Fibroblast of lung (primary cell): ENCODE measurements at regions not wholly inside any gene's neighbourhood (a gene's known extent, or its start where the extent isn't known, plus 50 kb on each side); places are given as distances from the start of the nearest gene placed in this dataset.

Experiments
- DNase-seq, 2 donors: peaks; one replicate each; pipeline versions ENCODE4 v3.0.0 to v3.0.0-alpha.2; 2010; ENCODE audit warnings: low read depth in 2 of 2
- H2AFZ ChIP-seq: 2 replicates; pipeline ENCODE4 v1.5.1; 2012; ENCODE audit warnings: low read length, control low read depth, inconsistent platforms
- H3K27ac ChIP-seq: 2 replicates; pipeline ENCODE4 v1.5.1; 2011; ENCODE audit warnings: low read length, control low read depth; ENCODE audit not compliant: insufficient read depth
- H3K27me3 ChIP-seq: 2 replicates; pipeline ENCODE4 v1.5.1; 2011; ENCODE audit warnings: mild to moderate bottlenecking, low read length; ENCODE audit not compliant: control insufficient read depth, insufficient read depth
- H3K36me3 ChIP-seq: 2 replicates; pipeline ENCODE4 v1.5.1; 2011; ENCODE audit warnings: low read length; ENCODE audit not compliant: control insufficient read depth, insufficient read depth
- H3K4me1 ChIP-seq: 2 replicates; pipeline ENCODE4 v1.5.1; 2011; ENCODE audit warnings: low read length; ENCODE audit not compliant: control insufficient read depth, insufficient read depth; ENCODE audit errors: extremely low read depth
- H3K4me2 ChIP-seq: 2 replicates; pipeline ENCODE4 v1.5.1; 2011; ENCODE audit warnings: low read length, control low read depth; ENCODE audit not compliant: insufficient read depth; ENCODE audit errors: extremely low read depth
- H3K4me3 ChIP-seq, 4 experiments: fragments of 200-600 bp in 1 of 4; sonication (generic) in 1 of 4; replicated peaks in 1 of 4; 2 replicates each; pipeline ENCODE4 v1.5.1; 2011 to 2016; ENCODE audit warnings: low read length in 4 of 4, low read depth in 3 of 4, mild to moderate bottlenecking in 3 of 4, control low read depth in 2 of 4, inconsistent platforms in 1 of 4, mixed read lengths in 1 of 4; ENCODE audit not compliant: insufficient read depth in 1 of 4; ENCODE audit errors: control extremely low read depth in 1 of 4
- H3K79me2 ChIP-seq: 2 replicates; pipeline ENCODE4 v1.5.1; 2012; ENCODE audit warnings: mild to moderate bottlenecking, low read length, inconsistent platforms; ENCODE audit not compliant: control insufficient read depth, insufficient read depth
- H3K9ac ChIP-seq: 2 replicates; pipeline ENCODE4 v1.5.1; 2011; ENCODE audit warnings: mild to moderate bottlenecking, low read length, control low read depth; ENCODE audit not compliant: insufficient read depth
- H3K9me3 ChIP-seq: 2 replicates; pipeline ENCODE4 v1.5.1; 2012; ENCODE audit warnings: low read depth, low read length; ENCODE audit not compliant: control insufficient read depth, insufficient read depth
- H4K20me1 ChIP-seq: 2 replicates; pipeline ENCODE4 v1.5.1; 2011; ENCODE audit warnings: low read length; ENCODE audit not compliant: control insufficient read depth, insufficient read depth; ENCODE audit errors: extremely low read depth
- CTCF ChIP-seq, 2 donors: IDR thresholded peaks in 1 of 2; conservative IDR thresholded peaks in 1 of 2; 1 replicate in 1 of 2; 2 replicates in 1 of 2; pipeline ENCODE4 v1.5.1; 2011 to 2012; ENCODE audit warnings: low read length in 2 of 2, control low read depth in 1 of 2, inconsistent platforms in 1 of 2, low read depth in 1 of 2, mild to moderate bottlenecking in 1 of 2
- EZH2 ChIP-seq: IDR thresholded peaks from 2 replicates; pipeline ENCODE4 v1.5.1; 2012; ENCODE audit warnings: low read length, control low read depth, mild to moderate bottlenecking; ENCODE audit errors: missing control alignments

GRCh38 chr5:3854188-3854821 is 258.7 kb downstream of the IRX1 start:
- Histone ChIP-seq H3K27me3 (no peaks in the 10 kb centered on the region), H3K4me1 (no peaks in the 10 kb centered on the region), H3K9me3 (no peaks in the 10 kb centered on the region), H3K9ac (no peak overlapping the region), H3K4me3 (no peak overlapping the region), H3K79me2 (no peaks in the 10 kb centered on the region), H3K4me2 (no peak overlapping the region), H3K36me3 (no peaks in the 10 kb centered on the region), H3K27ac (no peak overlapping the region), H2AFZ (no peak overlapping the region), H4K20me1 (no peaks in the 10 kb centered on the region)
- DNase-seq = no peak
- TF ChIP-seq CTCF (conservative IDR thresholded peaks at IDR 0.05 in 1 of 2, IDR thresholded peaks at IDR 0.05 in 1 of 2; ENCODE audit: low read depth in 1 of 2, low read length in 2 of 2) = no peak
- no peak for TF ChIP-seq EZH2

- H3K4me3 ChIP-seq = no peak overlapping the region
- no peak overlapping the region for H3K27ac ChIP-seq
- no peaks in the 10 kb centered on the region for H4K20me1 ChIP-seq
- H3K9me3 ChIP-seq = no peaks in the 10 kb centered on the region
- no peaks in the 10 kb centered on the region for H3K79me2 ChIP-seq
- no peak for TF ChIP-seq EZH2
- TF ChIP-seq CTCF (conservative IDR thresholded peaks at IDR 0.05 in 1 of 2, IDR thresholded peaks at IDR 0.05 in 1 of 2; ENCODE audit: low read depth in 1 of 2, low read length in 2 of 2) = no peak
- H3K36me3 ChIP-seq = no peaks in the 10 kb centered on the region
- no peak overlapping the region for H2AFZ ChIP-seq
- no peak overlapping the region for H3K4me2 ChIP-seq
- no peaks in the 10 kb centered on the region for H3K4me1 ChIP-seq
- DNase-seq = no peak
- H3K27me3 ChIP-seq = no peaks in the 10 kb centered on the region
- no peak overlapping the region for H3K9ac ChIP-seq
Observed at GRCh38 chr5:3856036-3856435, 260.4 kb downstream of the IRX1 start.

- Histone ChIP-seq H3K79me2 (no peaks in the 10 kb centered on the region), H3K27ac (no peak overlapping the region), H4K20me1 (no peaks in the 10 kb centered on the region), H3K4me2 (no peak overlapping the region), H3K27me3 (no peaks in the 10 kb centered on the region), H2AFZ (no peak overlapping the region), H3K9ac (no peak overlapping the region), H3K36me3 (no peaks in the 10 kb centered on the region), H3K4me3 (no peak overlapping the region), H3K9me3 (no peaks in the 10 kb centered on the region), H3K4me1 (no peaks in the 10 kb centered on the region)
- no peak for DNase-seq
- TF ChIP-seq CTCF (conservative IDR thresholded peaks at IDR 0.05 in 1 of 2, IDR thresholded peaks at IDR 0.05 in 1 of 2; ENCODE audit: low read depth in 1 of 2, low read length in 2 of 2) (no peak), EZH2 (no peak)
Observed at GRCh38 chr5:3858524-3858923, 262.9 kb downstream of the IRX1 start.
